DND-41 (cell line): ENCODE measurements at regions not wholly inside any gene's neighbourhood (a gene's known extent, or its start where the extent isn't known, plus 50 kb on each side); places are given as distances from the start of the nearest gene placed in this dataset.

Source experiments
- ATAC-seq: fragments of 200-7000 bp; cut with Tn5 transposase; 3 replicates; pipeline ENCODE4 v1.9.1; 2021; ENCODE audit warnings: low read depth; ENCODE audit not compliant: insufficient read depth
- DNase-seq: peaks from one replicate; pipeline ENCODE4 v3.0.0-alpha.2; 2020
- H2AFZ ChIP-seq: 2 replicates; pipeline ENCODE4 v1.6.0; 2012; ENCODE audit warnings: low read depth, low read length
- H3K27ac ChIP-seq: 2 replicates; pipeline ENCODE4 v1.5.1; 2012; ENCODE audit warnings: low read length, inconsistent platforms
- H3K27me3 ChIP-seq: fragments of 200-600 bp; sonication (generic); 2 replicates; pipeline ENCODE4 v1.6.0; 2012; ENCODE audit warnings: low read length, mild to moderate bottlenecking, inconsistent platforms; ENCODE audit not compliant: insufficient read depth, poor library complexity
- H3K36me3 ChIP-seq: 2 replicates; pipeline ENCODE4 v1.5.1; 2012; ENCODE audit warnings: low read length, inconsistent platforms; ENCODE audit not compliant: insufficient read depth
- H3K4me1 ChIP-seq: 2 replicates; pipeline ENCODE4 v1.5.1; 2012; ENCODE audit warnings: mild to moderate bottlenecking, low read length; ENCODE audit not compliant: insufficient read depth
- H3K4me2 ChIP-seq: 2 replicates; pipeline ENCODE4 v1.6.0; 2012; ENCODE audit warnings: mild to moderate bottlenecking, moderate library complexity, low read length, inconsistent platforms; ENCODE audit not compliant: insufficient read depth
- H3K4me3 ChIP-seq, 2 experiments: fragments of 200-600 bp in 1 of 2; shearing (Covaris generic) in 1 of 2; 2 replicates each; pipeline ENCODE4 v1.5.1; 2012 to 2016; ENCODE audit warnings: inconsistent platforms in 2 of 2, low read length in 2 of 2, mild to moderate bottlenecking in 2 of 2, low read depth in 1 of 2, moderate library complexity in 1 of 2
- H3K79me2 ChIP-seq: 2 replicates; pipeline ENCODE4 v1.6.0; 2012; ENCODE audit warnings: low read length, inconsistent platforms; ENCODE audit not compliant: insufficient read depth
- H3K9ac ChIP-seq: 2 replicates; pipeline ENCODE4 v1.6.0; 2012; ENCODE audit warnings: low read depth, mild to moderate bottlenecking, inconsistent platforms, low read length, moderate library complexity
- H3K9me3 ChIP-seq: 2 replicates; pipeline ENCODE4 v1.5.1; 2012; ENCODE audit warnings: low read length, moderate library complexity, mild to moderate bottlenecking, inconsistent platforms; ENCODE audit not compliant: insufficient read depth, severe bottlenecking
- H4K20me1 ChIP-seq: 2 replicates; pipeline ENCODE4 v1.6.0; 2012; ENCODE audit warnings: low read length; ENCODE audit not compliant: insufficient read depth
- EZH2 ChIP-seq: IDR thresholded peaks from 3 replicates; pipeline ENCODE4 v1.6.1; 2012; ENCODE audit warnings: borderline replicate concordance, low read depth, mild to moderate bottlenecking, moderate library complexity, low read length, inconsistent platforms; ENCODE audit not compliant: severe bottlenecking
- TF ChIP-seq, protein P1 (sequence below): IDR thresholded peaks from 2 replicates; pipeline ENCODE4 v1.5.1; 2012; ENCODE audit warnings: borderline replicate concordance, low read length, moderate library complexity, mild to moderate bottlenecking; ENCODE audit not compliant: poor library complexity, severe bottlenecking; ENCODE audit errors: extremely low read depth

DNA sequence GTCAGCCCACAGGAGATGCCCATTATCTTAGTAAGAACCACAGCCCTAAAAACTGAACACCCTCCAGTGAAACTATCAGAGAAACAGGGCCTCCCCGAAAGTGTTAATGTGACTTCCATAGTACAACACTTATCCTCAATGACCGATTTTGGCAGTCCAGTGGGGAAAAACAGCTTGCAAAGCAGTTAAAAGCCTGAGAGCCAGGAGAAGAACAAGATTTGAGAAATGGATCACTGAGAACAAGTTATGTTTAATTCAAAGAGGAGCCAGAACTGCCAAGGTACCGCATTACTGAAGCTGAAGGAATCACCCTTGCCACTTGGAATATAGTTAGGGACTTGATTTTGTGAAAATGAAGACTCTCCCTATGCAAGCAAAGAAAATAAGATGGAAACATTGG is 236.9 kb downstream of the QKI start:
- H3K36me3 ChIP-seq: no peaks in the 10 kb centered on the region
- H3K4me1 ChIP-seq: no peaks in the 10 kb centered on the region
- TF ChIP-seq, protein P1, sequence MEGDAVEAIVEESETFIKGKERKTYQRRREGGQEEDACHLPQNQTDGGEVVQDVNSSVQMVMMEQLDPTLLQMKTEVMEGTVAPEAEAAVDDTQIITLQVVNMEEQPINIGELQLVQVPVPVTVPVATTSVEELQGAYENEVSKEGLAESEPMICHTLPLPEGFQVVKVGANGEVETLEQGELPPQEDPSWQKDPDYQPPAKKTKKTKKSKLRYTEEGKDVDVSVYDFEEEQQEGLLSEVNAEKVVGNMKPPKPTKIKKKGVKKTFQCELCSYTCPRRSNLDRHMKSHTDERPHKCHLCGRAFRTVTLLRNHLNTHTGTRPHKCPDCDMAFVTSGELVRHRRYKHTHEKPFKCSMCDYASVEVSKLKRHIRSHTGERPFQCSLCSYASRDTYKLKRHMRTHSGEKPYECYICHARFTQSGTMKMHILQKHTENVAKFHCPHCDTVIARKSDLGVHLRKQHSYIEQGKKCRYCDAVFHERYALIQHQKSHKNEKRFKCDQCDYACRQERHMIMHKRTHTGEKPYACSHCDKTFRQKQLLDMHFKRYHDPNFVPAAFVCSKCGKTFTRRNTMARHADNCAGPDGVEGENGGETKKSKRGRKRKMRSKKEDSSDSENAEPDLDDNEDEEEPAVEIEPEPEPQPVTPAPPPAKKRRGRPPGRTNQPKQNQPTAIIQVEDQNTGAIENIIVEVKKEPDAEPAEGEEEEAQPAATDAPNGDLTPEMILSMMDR: no peak
- no peak for TF ChIP-seq EZH2
- H3K4me3 ChIP-seq: no peak overlapping the region
- H3K27me3 ChIP-seq: no peaks in the 10 kb centered on the region
- H4K20me1 ChIP-seq: no peaks in the 10 kb centered on the region
- ATAC-seq (no peak), DNase-seq (no peak)
- H2AFZ ChIP-seq: no peak overlapping the region
- no peak overlapping the region for H3K9ac ChIP-seq
- no peak overlapping the region for H3K4me2 ChIP-seq
- H3K27ac ChIP-seq: no peak overlapping the region
- H3K9me3 ChIP-seq: peaks cover 5% of the 10 kb centered on the region
- no peaks in the 10 kb centered on the region for H3K79me2 ChIP-seq

DNA sequence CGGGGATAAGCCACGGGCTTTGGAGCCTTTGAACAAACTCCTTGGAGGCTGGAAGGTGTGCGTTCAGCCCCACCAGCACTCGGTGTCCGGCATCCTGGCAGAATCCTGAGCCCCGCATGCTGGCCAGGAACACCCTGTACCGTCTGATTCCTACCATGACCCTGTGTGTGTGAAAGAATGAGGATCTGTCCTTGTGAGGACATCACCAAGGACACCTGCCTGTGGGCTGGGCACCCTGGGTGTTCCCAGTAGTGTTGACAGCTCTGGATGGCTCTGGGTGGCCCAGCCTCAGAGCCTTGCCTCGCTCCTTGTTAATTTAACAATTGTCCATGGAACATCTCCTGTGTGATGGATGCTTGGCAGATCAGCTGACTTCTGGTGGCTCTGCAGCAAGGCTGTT is 234.3 kb downstream of the QKI start:
- TF ChIP-seq EZH2: no peak
- Histone ChIP-seq H3K36me3 (no peaks in the 10 kb centered on the region), H3K9me3 (peaks cover 5% of the 10 kb centered on the region), H3K9ac (no peak overlapping the region), H3K27ac (no peak overlapping the region), H3K27me3 (no peaks in the 10 kb centered on the region), H4K20me1 (no peaks in the 10 kb centered on the region), H3K4me1 (no peaks in the 10 kb centered on the region), H3K4me3 (no peak overlapping the region), H3K79me2 (no peaks in the 10 kb centered on the region), H3K4me2 (no peak overlapping the region), H2AFZ (no peak overlapping the region)
- ATAC-seq: no peak
- no peak for DNase-seq

DNA sequence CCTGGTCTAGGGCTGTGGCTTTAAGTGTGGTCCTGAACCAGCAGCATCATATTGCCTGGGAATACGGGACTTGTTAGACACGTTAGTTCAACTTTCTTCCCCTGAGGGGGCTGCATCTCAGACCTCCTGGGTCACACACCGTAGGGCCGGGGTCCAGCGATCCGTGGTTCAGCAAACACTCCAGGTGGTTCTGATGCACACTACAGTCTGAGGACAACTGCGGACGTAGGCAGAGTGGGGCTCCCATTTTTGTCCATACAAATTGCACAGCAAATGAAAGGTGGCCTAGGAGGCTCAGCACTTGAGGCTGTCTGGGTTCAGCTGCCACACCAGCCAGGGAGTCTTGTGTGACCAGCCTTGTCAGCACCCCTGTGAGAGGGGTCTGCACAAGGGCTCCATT is 233.1 kb downstream of the QKI start:
- Histone ChIP-seq H3K4me1 (no peaks in the 10 kb centered on the region), H3K9ac (no peak overlapping the region), H3K4me2 (no peak overlapping the region), H2AFZ (no peak overlapping the region), H3K4me3 (no peak overlapping the region), H4K20me1 (no peaks in the 10 kb centered on the region), H3K36me3 (no peaks in the 10 kb centered on the region), H3K27me3 (no peaks in the 10 kb centered on the region), H3K79me2 (no peaks in the 10 kb centered on the region), H3K27ac (no peak overlapping the region), H3K9me3 (peaks cover 5% of the 10 kb centered on the region)
- TF ChIP-seq EZH2: no peak
- DNase-seq (no peak), ATAC-seq (no peak)

DNA sequence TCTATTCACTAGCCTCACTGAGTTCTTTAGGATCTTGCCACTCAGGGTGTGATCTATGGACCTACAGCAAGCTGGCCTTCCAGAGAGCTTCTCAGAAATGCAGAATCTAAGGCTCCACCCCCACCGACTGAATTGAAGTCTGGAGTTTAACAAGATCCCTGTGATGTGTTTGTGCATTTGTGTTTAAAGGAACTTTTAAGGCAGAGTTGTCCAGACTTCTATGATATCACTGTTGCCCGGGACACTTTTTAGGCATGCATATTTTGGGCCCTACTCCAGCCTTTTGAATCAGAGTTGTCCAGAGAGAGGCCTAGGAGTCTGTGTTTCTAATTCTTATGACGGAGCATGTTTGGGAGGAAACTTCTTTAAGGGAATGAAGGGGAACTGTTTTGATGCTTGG is 232.3 kb downstream of the QKI start:
- Histone ChIP-seq H3K4me2 (no peak overlapping the region), H3K27ac (no peak overlapping the region), H3K4me3 (no peak overlapping the region), H3K4me1 (no peaks in the 10 kb centered on the region), H2AFZ (no peak overlapping the region), H3K79me2 (no peaks in the 10 kb centered on the region), H3K36me3 (no peaks in the 10 kb centered on the region), H3K9me3 (peaks cover 7% of the 10 kb centered on the region), H4K20me1 (no peaks in the 10 kb centered on the region), H3K27me3 (no peaks in the 10 kb centered on the region), H3K9ac (no peak overlapping the region)
- no peak for DNase-seq
- TF ChIP-seq, protein P1: no peak
- TF ChIP-seq EZH2: no peak
- no peak for ATAC-seq
